Peyer's patch (tissue), 4 donors: ENCODE measurements at regions not wholly inside any gene's neighbourhood (a gene's known extent, or its start where the extent isn't known, plus 50 kb on each side); places are given as distances from the start of the nearest gene placed in this dataset.

Experiments
- POLR2A ChIP-seq, 2 donors: fragments of 450-650 bp; IDR thresholded peaks; one replicate each; pipeline ENCODE4 v1.5.1; 2017; ENCODE audit warnings: antibody characterized with exemption in 2 of 2, mild to moderate bottlenecking in 2 of 2, moderate library complexity in 2 of 2
- TF ChIP-seq, protein P1 (sequence below), 6 experiments: fragments of 450-650 bp in 4 of 6; fragments of 200-600 bp in 2 of 6; sonication (generic) in 1 of 6; IDR thresholded peaks; one replicate each; pipeline ENCODE4 v1.5.1; 2017 to 2019; ENCODE audit warnings: antibody characterized with exemption in 6 of 6, mild to moderate bottlenecking in 3 of 6, moderate library complexity in 1 of 6

DNA sequence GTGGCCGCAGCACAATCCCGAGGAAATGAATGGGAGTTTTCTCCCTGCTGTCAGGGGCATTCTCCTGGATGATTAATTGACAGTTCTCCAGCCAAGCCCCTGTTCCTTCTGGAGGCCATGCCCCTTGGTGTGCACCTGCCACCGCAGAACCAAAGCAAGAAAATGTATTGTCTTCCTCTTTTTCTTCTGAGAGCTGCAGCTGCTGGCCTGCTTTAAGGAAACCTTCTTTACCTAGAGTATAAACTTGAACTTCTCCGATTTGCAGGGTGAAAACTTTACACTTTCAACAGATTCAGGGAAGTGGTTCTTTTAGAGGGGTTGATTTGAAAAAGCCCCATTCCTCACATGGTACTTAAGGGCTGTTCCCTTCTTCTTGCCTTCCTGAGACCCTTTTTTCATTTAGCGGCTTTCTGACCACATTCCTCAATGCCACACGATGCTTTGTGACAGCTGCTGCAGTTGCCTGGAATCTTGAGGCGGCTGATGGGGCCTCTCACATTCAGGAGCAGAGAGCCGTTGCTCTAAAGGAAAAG lies 402.8 kb downstream of the TXNL1 start:
- TF ChIP-seq, protein P1, sequence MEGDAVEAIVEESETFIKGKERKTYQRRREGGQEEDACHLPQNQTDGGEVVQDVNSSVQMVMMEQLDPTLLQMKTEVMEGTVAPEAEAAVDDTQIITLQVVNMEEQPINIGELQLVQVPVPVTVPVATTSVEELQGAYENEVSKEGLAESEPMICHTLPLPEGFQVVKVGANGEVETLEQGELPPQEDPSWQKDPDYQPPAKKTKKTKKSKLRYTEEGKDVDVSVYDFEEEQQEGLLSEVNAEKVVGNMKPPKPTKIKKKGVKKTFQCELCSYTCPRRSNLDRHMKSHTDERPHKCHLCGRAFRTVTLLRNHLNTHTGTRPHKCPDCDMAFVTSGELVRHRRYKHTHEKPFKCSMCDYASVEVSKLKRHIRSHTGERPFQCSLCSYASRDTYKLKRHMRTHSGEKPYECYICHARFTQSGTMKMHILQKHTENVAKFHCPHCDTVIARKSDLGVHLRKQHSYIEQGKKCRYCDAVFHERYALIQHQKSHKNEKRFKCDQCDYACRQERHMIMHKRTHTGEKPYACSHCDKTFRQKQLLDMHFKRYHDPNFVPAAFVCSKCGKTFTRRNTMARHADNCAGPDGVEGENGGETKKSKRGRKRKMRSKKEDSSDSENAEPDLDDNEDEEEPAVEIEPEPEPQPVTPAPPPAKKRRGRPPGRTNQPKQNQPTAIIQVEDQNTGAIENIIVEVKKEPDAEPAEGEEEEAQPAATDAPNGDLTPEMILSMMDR (IDR thresholded peaks at IDR 0.05) = no peak
- no peak for TF ChIP-seq POLR2A (IDR thresholded peaks at IDR 0.05)
